Parathyroid adenoma (tissue), 2 donors: ENCODE measurements at regions not wholly inside any gene's neighbourhood (a gene's known extent, or its start where the extent isn't known, plus 50 kb on each side); places are given as distances from the start of the nearest gene placed in this dataset.

Source experiments
- H2AFZ ChIP-seq: fragments of 300-600 bp; sonication (generic); one replicate; pipeline ENCODE4 v1.7.0; 2017; ENCODE audit warnings: antibody characterized with exemption, mild to moderate bottlenecking
- H3K27ac ChIP-seq: fragments of 300-600 bp; sonication (generic); one replicate; pipeline ENCODE4 v1.7.0; 2017
- H3K27me3 ChIP-seq: fragments of 300-600 bp; sonication (generic); one replicate; pipeline ENCODE4 v1.7.0; 2017; ENCODE audit warnings: low read length; ENCODE audit not compliant: control insufficient read depth, insufficient read depth
- H3K36me3 ChIP-seq: fragments of 300-600 bp; sonication (generic); one replicate; pipeline ENCODE4 v1.7.0; 2017; ENCODE audit warnings: low read length; ENCODE audit not compliant: control insufficient read depth, insufficient read depth
- H3K4me1 ChIP-seq: fragments of 300-600 bp; sonication (generic); one replicate; pipeline ENCODE4 v1.7.0; 2017; ENCODE audit warnings: control low read depth
- H3K4me2 ChIP-seq: fragments of 300-600 bp; sonication (generic); one replicate; pipeline ENCODE4 v1.7.0; 2017; ENCODE audit warnings: low read length
- H3K4me3 ChIP-seq: fragments of 300-600 bp; sonication (generic); one replicate; pipeline ENCODE4 v1.7.0; 2017; ENCODE audit warnings: low read depth, low read length
- H3K79me2 ChIP-seq: fragments of 300-600 bp; sonication (generic); one replicate; pipeline ENCODE4 v1.7.0; 2017; ENCODE audit warnings: control low read depth
- H3K9ac ChIP-seq: fragments of 300-600 bp; sonication (generic); one replicate; pipeline ENCODE4 v1.7.0; 2017; ENCODE audit warnings: mild to moderate bottlenecking
- H3K9me3 ChIP-seq: fragments of 300-600 bp; sonication (generic); one replicate; pipeline ENCODE4 v1.7.0; 2017; ENCODE audit warnings: low read length; ENCODE audit not compliant: control insufficient read depth
- TF ChIP-seq, protein P1 (sequence below): fragments of 300-600 bp; sonication (generic); IDR thresholded peaks from one replicate; pipeline ENCODE4 v1.7.0; 2017; ENCODE audit warnings: antibody characterized with exemption, mild to moderate bottlenecking
- donor health status: primary hyperparathyroidism.

DNA sequence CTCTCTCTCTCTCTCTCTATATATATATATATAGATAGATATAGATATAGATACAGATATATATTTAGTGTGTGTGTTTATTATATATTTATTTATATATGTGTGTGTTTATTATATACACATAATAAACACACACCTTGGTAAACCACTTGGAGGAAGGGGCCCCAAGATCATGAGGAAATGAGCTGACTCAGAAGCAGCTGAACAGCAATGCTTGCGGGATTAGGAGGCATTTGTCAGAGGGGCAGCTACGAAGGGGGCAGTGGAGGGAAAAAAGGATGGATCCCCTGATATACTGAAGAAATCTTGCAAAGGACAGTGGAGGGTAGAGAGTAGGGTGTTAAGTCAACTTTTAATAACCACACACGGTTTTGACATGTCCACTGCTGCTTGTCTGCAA is 120.0 kb upstream of the SORBS2 start:
- Histone ChIP-seq H3K9ac (no peak overlapping the region), H2AFZ (no peak overlapping the region), H3K4me2 (no peak overlapping the region), H3K9me3 (no peaks in the 10 kb centered on the region), H3K27ac (no peak overlapping the region), H3K4me3 (no peak overlapping the region), H3K79me2 (no peaks in the 10 kb centered on the region), H3K27me3 (no peaks in the 10 kb centered on the region), H3K4me1 (no peaks in the 10 kb centered on the region), H3K36me3 (no peaks in the 10 kb centered on the region)
- TF ChIP-seq, protein P1, sequence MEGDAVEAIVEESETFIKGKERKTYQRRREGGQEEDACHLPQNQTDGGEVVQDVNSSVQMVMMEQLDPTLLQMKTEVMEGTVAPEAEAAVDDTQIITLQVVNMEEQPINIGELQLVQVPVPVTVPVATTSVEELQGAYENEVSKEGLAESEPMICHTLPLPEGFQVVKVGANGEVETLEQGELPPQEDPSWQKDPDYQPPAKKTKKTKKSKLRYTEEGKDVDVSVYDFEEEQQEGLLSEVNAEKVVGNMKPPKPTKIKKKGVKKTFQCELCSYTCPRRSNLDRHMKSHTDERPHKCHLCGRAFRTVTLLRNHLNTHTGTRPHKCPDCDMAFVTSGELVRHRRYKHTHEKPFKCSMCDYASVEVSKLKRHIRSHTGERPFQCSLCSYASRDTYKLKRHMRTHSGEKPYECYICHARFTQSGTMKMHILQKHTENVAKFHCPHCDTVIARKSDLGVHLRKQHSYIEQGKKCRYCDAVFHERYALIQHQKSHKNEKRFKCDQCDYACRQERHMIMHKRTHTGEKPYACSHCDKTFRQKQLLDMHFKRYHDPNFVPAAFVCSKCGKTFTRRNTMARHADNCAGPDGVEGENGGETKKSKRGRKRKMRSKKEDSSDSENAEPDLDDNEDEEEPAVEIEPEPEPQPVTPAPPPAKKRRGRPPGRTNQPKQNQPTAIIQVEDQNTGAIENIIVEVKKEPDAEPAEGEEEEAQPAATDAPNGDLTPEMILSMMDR = no peak

DNA sequence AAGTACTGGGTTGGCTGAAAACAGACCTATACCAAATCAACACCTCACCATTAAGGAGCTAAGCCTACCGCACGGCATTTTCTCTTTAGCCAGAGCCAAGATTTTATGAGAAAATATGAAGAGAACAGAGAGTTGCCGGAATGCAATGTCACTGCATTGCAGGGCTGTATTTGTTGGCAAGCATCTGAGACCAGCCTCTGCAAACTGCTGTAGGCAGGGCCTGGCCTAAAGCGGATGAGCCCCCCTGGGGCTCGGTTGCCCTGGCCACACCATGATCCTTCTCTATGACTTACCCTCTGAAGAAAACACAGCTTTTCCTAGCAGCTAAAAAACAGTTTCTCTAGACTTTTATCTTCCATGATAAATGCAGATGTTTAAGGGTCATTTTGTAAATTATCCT is 120.5 kb upstream of the SORBS2 start:
- H3K9me3 ChIP-seq = no peaks in the 10 kb centered on the region
- no peak overlapping the region for H3K27ac ChIP-seq
- H3K4me2 ChIP-seq = no peak overlapping the region
- H2AFZ ChIP-seq = no peak overlapping the region
- H3K36me3 ChIP-seq = no peaks in the 10 kb centered on the region
- H3K4me1 ChIP-seq = no peaks in the 10 kb centered on the region
- TF ChIP-seq, protein P1 = no peak
- H3K27me3 ChIP-seq = no peaks in the 10 kb centered on the region
- no peak overlapping the region for H3K9ac ChIP-seq
- H3K4me3 ChIP-seq = no peak overlapping the region
- H3K79me2 ChIP-seq = no peaks in the 10 kb centered on the region

DNA sequence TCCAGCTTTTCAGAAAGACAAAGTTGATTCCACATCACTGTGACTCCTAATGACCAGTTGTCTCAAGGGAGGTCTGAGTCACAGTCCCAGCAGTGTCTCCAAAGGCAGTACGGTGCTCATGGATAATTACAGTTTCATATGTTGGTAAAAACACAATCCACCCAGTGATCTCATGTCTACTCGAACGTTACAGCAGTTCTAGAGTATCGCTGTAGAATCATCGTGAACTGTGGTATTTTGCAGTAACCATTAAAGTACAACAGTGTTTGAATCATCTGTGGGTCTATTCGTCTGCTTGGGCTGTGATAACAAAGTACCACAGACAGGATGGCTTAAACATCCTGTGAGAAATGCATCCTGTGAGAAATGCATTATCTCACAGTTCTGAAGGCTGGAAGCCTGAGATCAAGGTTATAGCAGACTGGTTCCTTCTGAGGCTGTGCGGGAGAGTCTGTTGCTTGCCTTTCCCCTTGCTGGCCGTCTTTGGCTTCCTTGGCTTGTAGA is 121.1 kb upstream of the SORBS2 start:
- no peak overlapping the region for H3K4me2 ChIP-seq
- no peaks in the 10 kb centered on the region for H3K9me3 ChIP-seq
- H2AFZ ChIP-seq = no peak overlapping the region
- TF ChIP-seq, protein P1 = no peak
- no peaks in the 10 kb centered on the region for H3K4me1 ChIP-seq
- no peak overlapping the region for H3K27ac ChIP-seq
- no peak overlapping the region for H3K9ac ChIP-seq
- no peaks in the 10 kb centered on the region for H3K27me3 ChIP-seq
- no peaks in the 10 kb centered on the region for H3K36me3 ChIP-seq
- no peaks in the 10 kb centered on the region for H3K79me2 ChIP-seq
- no peak overlapping the region for H3K4me3 ChIP-seq

DNA sequence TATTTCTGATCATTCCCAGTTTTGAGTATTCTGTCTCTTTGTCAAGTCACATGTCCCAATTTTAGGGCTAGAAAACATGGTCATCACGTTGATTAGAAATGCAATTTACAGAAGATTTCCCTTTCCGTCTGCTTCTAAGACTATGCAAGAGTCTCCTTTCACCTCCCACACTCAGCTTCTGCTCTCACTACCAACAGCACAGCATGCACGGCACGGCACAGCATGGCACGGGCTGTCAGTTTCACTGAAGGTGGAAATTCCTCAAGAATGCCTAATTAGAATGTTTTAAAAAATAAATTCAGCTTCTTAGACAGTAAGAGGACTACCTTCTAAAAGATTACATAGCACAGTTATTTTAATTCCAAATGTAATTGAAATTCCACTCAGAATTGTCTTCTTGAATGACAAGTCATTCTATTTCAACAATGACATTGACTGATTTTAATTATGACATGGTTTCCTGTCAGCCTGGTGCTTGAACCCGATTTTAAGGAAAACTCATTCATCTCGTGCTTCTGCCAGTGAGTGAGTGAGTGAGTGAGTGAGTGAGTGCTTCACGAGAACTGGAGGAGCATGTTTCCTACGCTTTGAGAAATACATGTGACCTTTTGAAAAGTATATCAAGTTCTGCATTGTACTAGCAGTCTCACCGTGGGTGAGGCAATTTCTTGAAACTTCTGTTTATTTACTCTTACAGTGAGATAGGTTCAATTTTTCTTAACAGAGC is 124.8 kb upstream of the SORBS2 start:
- Histone ChIP-seq H2AFZ (no peak overlapping the region), H3K27me3 (no peaks in the 10 kb centered on the region), H3K4me2 (no peak overlapping the region), H3K79me2 (no peaks in the 10 kb centered on the region), H3K27ac (no peak overlapping the region), H3K4me1 (no peaks in the 10 kb centered on the region), H3K4me3 (no peak overlapping the region), H3K9ac (no peak overlapping the region), H3K36me3 (no peaks in the 10 kb centered on the region), H3K9me3 (no peaks in the 10 kb centered on the region)
- TF ChIP-seq, protein P1 = no peak

DNA sequence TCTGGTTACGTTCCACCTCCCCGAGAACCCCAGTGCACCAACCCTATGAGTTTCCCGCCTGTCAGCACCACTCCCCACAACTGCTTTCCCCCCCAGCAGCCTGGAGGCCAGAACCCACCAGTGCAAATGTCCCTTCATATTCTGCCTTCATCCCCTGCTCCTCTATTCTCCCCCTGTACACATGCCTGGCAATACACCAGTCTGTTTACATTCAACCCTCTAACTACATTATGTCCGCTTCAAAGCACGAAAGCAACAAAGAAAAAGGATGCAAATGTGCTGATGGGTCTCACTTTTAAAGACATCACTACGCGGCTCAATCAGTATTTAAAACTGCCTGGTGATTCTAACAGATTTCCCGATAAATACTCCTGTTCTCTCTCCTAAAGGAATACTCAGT is 126.7 kb upstream of the SORBS2 start:
- TF ChIP-seq, protein P1 = no peak

More for the DNA sequence above, 126.7 kb upstream of the SORBS2 start:
- no peaks in the 10 kb centered on the region for H3K79me2 ChIP-seq
- no peak overlapping the region for H2AFZ ChIP-seq
- no peak overlapping the region for H3K4me2 ChIP-seq
- H3K27ac ChIP-seq = no peak overlapping the region
- H3K4me3 ChIP-seq = no peak overlapping the region
- H3K9me3 ChIP-seq = no peaks in the 10 kb centered on the region
- no peaks in the 10 kb centered on the region for H3K4me1 ChIP-seq
- no peaks in the 10 kb centered on the region for H3K27me3 ChIP-seq
- H3K9ac ChIP-seq = no peak overlapping the region
- H3K36me3 ChIP-seq = no peaks in the 10 kb centered on the region
